KMS-11 (cell line): ENCODE measurements at regions not wholly inside any gene's neighbourhood (a gene's known extent, or its start where the extent isn't known, plus 50 kb on each side); places are given as distances from the start of the nearest gene placed in this dataset.

Experiments
- H2AFZ ChIP-seq: fragments of 200-600 bp; sonication (generic); 2 replicates; pipeline ENCODE4 v1.6.1; 2016; ENCODE audit warnings: antibody characterized with exemption, mixed run types, low read depth
- H3K27ac ChIP-seq: fragments of 200-600 bp; sonication (generic); 2 replicates; pipeline ENCODE4 v1.6.1; 2016; ENCODE audit warnings: mild to moderate bottlenecking, mixed run types
- H3K27me3 ChIP-seq: fragments of 200-600 bp; sonication (generic); 2 replicates; pipeline ENCODE4 v1.6.1; 2017; ENCODE audit warnings: mild to moderate bottlenecking, low read depth, mixed run types, moderate library complexity; ENCODE audit not compliant: insufficient read depth
- H3K36me3 ChIP-seq: fragments of 200-600 bp; sonication (generic); 2 replicates; pipeline ENCODE4 v1.6.1; 2017; ENCODE audit warnings: mild to moderate bottlenecking, mixed run types; ENCODE audit not compliant: insufficient read depth
- H3K4me1 ChIP-seq: fragments of 200-600 bp; sonication (generic); 2 replicates; pipeline ENCODE4 v1.6.1; 2016; ENCODE audit warnings: mild to moderate bottlenecking, low read depth, mixed run types; ENCODE audit not compliant: poor library complexity, severe bottlenecking
- H3K4me2 ChIP-seq: fragments of 200-600 bp; sonication (generic); 2 replicates; pipeline ENCODE4 v1.7.0; 2016; ENCODE audit warnings: mild to moderate bottlenecking, mixed run types
- H3K4me3 ChIP-seq: fragments of 200-600 bp; sonication (generic); IDR thresholded peaks from 2 replicates; pipeline ENCODE4 v1.6.1; 2017; ENCODE audit warnings: low read depth, low read length, mixed read lengths; ENCODE audit not compliant: insufficient read depth
- H3K79me2 ChIP-seq: fragments of 200-600 bp; sonication (generic); 2 replicates; pipeline ENCODE4 v1.6.1; 2016; ENCODE audit warnings: low read depth, mixed run types; ENCODE audit not compliant: insufficient read depth
- H3K9ac ChIP-seq: fragments of 200-600 bp; sonication (generic); 2 replicates; pipeline ENCODE4 v1.6.1; 2016; ENCODE audit warnings: mild to moderate bottlenecking, mixed run types
- H4K20me1 ChIP-seq: fragments of 200-600 bp; sonication (generic); 2 replicates; pipeline ENCODE4 v1.6.1; 2016; ENCODE audit warnings: mild to moderate bottlenecking, mixed run types; ENCODE audit not compliant: insufficient read depth
- TF ChIP-seq, protein P1 (sequence below): fragments of 200-600 bp; sonication (generic); conservative IDR thresholded peaks from 2 replicates; pipeline ENCODE4 v1.6.1; 2017; ENCODE audit warnings: low read depth, mild to moderate bottlenecking, antibody characterized with exemption, low read length, moderate library complexity, mixed read lengths

DNA sequence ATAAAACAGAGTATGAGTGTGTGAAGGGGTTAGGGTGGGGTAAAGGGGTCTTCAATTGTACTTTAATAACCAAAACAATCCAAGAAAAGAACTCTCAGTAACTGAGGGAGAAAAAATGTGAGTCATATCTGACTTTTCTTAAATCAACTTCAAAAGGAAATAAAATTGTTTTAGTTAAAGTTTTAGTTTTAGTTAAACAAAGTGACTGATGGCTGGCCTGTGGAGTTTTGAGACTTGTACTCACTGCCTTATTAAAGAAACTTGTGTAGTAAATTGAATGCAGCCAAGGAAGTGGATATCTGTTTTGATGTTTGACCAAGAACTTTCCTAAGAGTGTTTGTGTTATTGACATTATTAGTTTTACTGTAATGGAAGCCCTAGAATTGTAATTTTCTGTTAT is 2032.6 kb downstream of the MAT2B start:
- no peaks in the 10 kb centered on the region for H3K4me1 ChIP-seq
- H3K9ac ChIP-seq: no peak overlapping the region
- H3K36me3 ChIP-seq: no peaks in the 10 kb centered on the region
- no peaks in the 10 kb centered on the region for H3K27me3 ChIP-seq
- no peak overlapping the region for H3K4me2 ChIP-seq
- TF ChIP-seq, protein P1, sequence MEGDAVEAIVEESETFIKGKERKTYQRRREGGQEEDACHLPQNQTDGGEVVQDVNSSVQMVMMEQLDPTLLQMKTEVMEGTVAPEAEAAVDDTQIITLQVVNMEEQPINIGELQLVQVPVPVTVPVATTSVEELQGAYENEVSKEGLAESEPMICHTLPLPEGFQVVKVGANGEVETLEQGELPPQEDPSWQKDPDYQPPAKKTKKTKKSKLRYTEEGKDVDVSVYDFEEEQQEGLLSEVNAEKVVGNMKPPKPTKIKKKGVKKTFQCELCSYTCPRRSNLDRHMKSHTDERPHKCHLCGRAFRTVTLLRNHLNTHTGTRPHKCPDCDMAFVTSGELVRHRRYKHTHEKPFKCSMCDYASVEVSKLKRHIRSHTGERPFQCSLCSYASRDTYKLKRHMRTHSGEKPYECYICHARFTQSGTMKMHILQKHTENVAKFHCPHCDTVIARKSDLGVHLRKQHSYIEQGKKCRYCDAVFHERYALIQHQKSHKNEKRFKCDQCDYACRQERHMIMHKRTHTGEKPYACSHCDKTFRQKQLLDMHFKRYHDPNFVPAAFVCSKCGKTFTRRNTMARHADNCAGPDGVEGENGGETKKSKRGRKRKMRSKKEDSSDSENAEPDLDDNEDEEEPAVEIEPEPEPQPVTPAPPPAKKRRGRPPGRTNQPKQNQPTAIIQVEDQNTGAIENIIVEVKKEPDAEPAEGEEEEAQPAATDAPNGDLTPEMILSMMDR: no peak
- no peaks in the 10 kb centered on the region for H4K20me1 ChIP-seq
- no peaks in the 10 kb centered on the region for H3K79me2 ChIP-seq
- no peak overlapping the region for H3K4me3 ChIP-seq
- H2AFZ ChIP-seq: no peak overlapping the region
- H3K27ac ChIP-seq: no peak overlapping the region

DNA sequence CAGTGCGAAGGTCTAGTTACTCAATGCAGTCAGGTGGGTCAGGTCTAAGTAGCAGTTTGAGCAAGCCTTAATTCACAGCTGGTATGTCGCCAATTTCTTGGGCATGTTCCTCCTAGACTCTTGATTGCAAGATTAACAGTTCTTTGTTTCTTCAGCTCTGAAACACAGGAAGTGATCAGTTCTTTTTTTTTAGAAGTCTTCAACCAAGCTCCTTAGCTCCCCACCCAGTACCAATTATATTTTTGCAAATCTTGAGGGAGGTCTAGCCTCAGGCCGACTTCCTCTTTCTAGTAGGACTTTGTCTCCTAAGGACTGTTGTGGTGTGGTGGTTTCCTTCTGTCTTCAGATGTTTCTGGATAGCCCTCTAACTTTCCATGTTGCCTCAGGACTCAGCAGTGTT is 2054.2 kb downstream of the MAT2B start:
- H3K4me3 ChIP-seq: no peak overlapping the region
- H3K36me3 ChIP-seq: no peaks in the 10 kb centered on the region
- no peaks in the 10 kb centered on the region for H3K27me3 ChIP-seq
- no peak overlapping the region for H3K9ac ChIP-seq
- no peaks in the 10 kb centered on the region for H3K79me2 ChIP-seq
- TF ChIP-seq, protein P1: no peak
- H3K4me1 ChIP-seq: no peaks in the 10 kb centered on the region
- no peak overlapping the region for H3K4me2 ChIP-seq
- H3K27ac ChIP-seq: no peak overlapping the region
- no peak overlapping the region for H2AFZ ChIP-seq
- H4K20me1 ChIP-seq: no peaks in the 10 kb centered on the region

DNA sequence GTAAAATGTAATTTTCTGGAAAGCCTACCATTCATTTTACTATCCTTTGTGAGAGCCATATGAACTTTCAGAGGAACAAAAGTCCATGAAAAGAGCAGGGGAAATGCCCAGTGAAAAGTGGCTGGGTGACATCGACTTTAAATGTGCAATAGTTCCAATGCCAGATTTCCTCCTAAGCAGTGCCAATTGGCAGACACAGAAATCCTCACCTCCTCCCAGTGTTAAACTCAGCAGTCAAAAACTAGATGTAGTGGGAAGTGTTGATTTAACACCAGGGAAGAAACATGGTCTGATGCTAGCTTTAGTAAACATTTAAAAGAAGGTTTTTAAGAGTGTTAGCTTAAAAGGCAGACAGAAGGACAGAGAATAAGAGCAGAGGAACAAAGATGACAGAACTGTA is 2055.2 kb downstream of the MAT2B start:
- Histone ChIP-seq H3K4me1 (no peaks in the 10 kb centered on the region), H3K4me2 (no peak overlapping the region), H2AFZ (no peak overlapping the region), H3K27me3 (no peaks in the 10 kb centered on the region), H3K27ac (no peak overlapping the region), H3K36me3 (no peaks in the 10 kb centered on the region), H3K9ac (no peak overlapping the region), H4K20me1 (no peaks in the 10 kb centered on the region), H3K4me3 (no peak overlapping the region), H3K79me2 (no peaks in the 10 kb centered on the region)
- TF ChIP-seq, protein P1: no peak

DNA sequence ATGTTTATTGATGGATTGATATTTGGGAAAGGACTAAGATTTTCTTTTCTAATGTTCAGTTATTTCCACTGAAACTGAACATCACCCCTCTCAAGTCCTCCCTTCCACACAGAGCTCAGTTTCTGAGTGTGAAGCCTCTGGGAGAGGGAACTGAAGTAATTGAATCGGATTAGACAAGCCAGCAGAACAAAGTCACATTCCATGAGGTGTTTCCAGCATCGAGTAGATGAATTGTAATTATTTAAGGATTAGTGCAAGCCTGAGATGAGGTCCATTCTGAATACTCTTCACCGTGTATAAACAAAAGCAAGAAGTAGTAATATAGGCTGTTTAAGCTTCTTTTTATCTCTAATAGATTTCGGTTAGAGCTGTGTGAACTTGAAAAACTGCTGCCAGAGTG is 2060.5 kb downstream of the MAT2B start:
- H2AFZ ChIP-seq: no peak overlapping the region
- no peaks in the 10 kb centered on the region for H3K27me3 ChIP-seq
- H3K4me1 ChIP-seq: no peaks in the 10 kb centered on the region
- no peak overlapping the region for H3K4me3 ChIP-seq
- TF ChIP-seq, protein P1: no peak
- no peaks in the 10 kb centered on the region for H3K36me3 ChIP-seq
- H3K27ac ChIP-seq: no peak overlapping the region
- H4K20me1 ChIP-seq: no peaks in the 10 kb centered on the region
- no peak overlapping the region for H3K9ac ChIP-seq
- no peaks in the 10 kb centered on the region for H3K79me2 ChIP-seq
- no peak overlapping the region for H3K4me2 ChIP-seq

DNA sequence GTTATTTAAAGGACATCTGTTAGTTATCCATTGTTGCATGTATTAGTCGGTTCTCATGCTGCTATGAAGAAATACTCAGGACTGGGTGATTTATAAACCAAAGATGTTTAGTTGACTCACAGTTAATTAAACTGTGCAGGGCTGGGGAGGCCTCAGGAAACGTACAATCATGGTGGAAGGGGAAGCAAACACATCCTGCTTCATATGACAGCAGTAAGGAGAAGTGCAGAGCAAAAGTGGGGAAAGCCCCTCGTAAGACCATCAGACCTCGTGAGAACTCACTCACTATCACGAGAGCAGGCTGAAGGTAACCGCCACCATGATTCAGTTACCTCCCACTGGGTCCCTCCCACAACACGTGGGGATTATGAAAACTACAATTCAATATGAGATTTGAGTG is 2064.1 kb downstream of the MAT2B start:
- Histone ChIP-seq H4K20me1 (no peaks in the 10 kb centered on the region), H3K27ac (no peak overlapping the region), H3K79me2 (no peaks in the 10 kb centered on the region), H3K36me3 (no peaks in the 10 kb centered on the region), H3K4me1 (no peaks in the 10 kb centered on the region), H3K4me2 (no peak overlapping the region), H3K27me3 (no peaks in the 10 kb centered on the region), H2AFZ (no peak overlapping the region), H3K9ac (no peak overlapping the region), H3K4me3 (no peak overlapping the region)
- TF ChIP-seq, protein P1: no peak
